Natural killer cell (primary cell): ENCODE measurements at regions not wholly inside any gene's neighbourhood (a gene's known extent, or its start where the extent isn't known, plus 50 kb on each side); places are given as distances from the start of the nearest gene placed in this dataset.

ENCODE experiments used
- ATAC-seq, 3 donors: fragments of 150-1000 bp in 2 of 3; fragments of 200-7000 bp in 1 of 3; cut with Tn5 transposase; 1 replicate in 1 of 3; 2 replicates in 2 of 3; pipeline ENCODE4 v1.10.0; 2021; ENCODE audit warnings: mild to moderate bottlenecking in 2 of 3, moderate library complexity in 2 of 3
- DNase-seq, 2 donors: peaks; one replicate each; pipeline versions ENCODE4 v3.0.0 to v3.0.0-alpha.2; 2013 to 2021; ENCODE audit warnings: mixed read lengths in 1 of 2
- H3K27ac ChIP-seq: one replicate; pipeline ENCODE4 v1.5.1; 2013; ENCODE audit warnings: mild to moderate bottlenecking, low read length
- H3K27me3 ChIP-seq: one replicate; pipeline ENCODE4 v1.6.1; 2013; ENCODE audit warnings: low read length; ENCODE audit not compliant: control insufficient read depth, insufficient read depth
- H3K36me3 ChIP-seq: one replicate; pipeline ENCODE4 v1.6.1; 2013; ENCODE audit warnings: low read length; ENCODE audit not compliant: control insufficient read depth, insufficient read depth
- H3K4me1 ChIP-seq: one replicate; pipeline ENCODE4 v1.6.1; 2013; ENCODE audit warnings: low read length; ENCODE audit not compliant: control insufficient read depth, insufficient read depth
- H3K4me3 ChIP-seq: one replicate; pipeline ENCODE4 v1.5.1; 2013; ENCODE audit warnings: low read length
- H3K9me3 ChIP-seq: one replicate; pipeline ENCODE4 v1.6.1; 2013; ENCODE audit warnings: low read length; ENCODE audit not compliant: control insufficient read depth, insufficient read depth
- H3K27ac Mint-ChIP-seq, 2 donors: one replicate each; pipeline ENCODE4 v1.8.0; 2022; ENCODE audit warnings: mild to moderate bottlenecking in 2 of 2, mixed read lengths in 2 of 2, moderate library complexity in 1 of 2
- H3K27me3 Mint-ChIP-seq, 2 donors: one replicate each; pipeline ENCODE4 v1.8.0; 2022; ENCODE audit warnings: low read depth in 2 of 2, mixed read lengths in 2 of 2
- H3K36me3 Mint-ChIP-seq: one replicate; pipeline ENCODE4 v1.8.0; 2022; ENCODE audit warnings: mixed read lengths
- H3K4me1 Mint-ChIP-seq, 2 donors: one replicate each; pipeline ENCODE4 v1.8.0; 2022; ENCODE audit warnings: mixed read lengths in 2 of 2
- H3K4me3 Mint-ChIP-seq: one replicate; pipeline ENCODE4 v1.8.0; 2022; ENCODE audit warnings: mild to moderate bottlenecking, moderate library complexity, mixed read lengths
- H3K9me3 Mint-ChIP-seq, 2 donors: one replicate each; pipeline ENCODE4 v1.8.0; 2022; ENCODE audit warnings: mixed read lengths in 2 of 2
- CTCF ChIP-seq: fragments of 200-600 bp; IDR thresholded peaks from one replicate; pipeline ENCODE4 v1.8.0; 2022; ENCODE audit warnings: antibody characterized with exemption
- WGBS: methylation state at CpG from one replicate; pipeline ENCODE4 v1.1.7; 2013; ENCODE audit warnings: missing lambda C conversion rate; ENCODE audit not compliant: insufficient coverage; 5-methylcytosine and 5-hydroxymethylcytosine counted together
- intact Hi-C: fragments of 100-400 bp; cut with micrococcal nuclease; formaldehyde crosslinking; loops from one replicate; pipeline ENCODE4 v1.14.2; 2022

DNA sequence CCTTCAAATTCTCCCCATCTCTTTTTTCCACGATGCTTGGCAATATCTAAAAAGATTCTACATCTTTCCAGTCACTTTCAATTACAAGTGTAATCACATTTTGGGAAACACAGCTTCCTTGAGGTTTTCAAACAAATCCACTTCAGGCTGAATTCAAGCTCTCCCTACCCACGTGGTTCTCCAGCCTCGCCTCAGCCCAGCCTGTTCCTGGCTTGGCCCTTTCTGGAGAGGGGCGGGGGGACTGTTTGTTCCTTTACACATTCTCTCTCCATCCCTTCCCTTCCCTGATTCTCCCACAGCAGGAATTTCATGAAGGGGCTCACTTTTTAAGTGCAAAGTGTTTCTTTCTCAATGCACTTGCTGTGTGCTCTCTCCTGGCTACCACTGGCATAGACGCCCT, 226.3 kb upstream of the SOX11 start:
- no peaks in the 10 kb centered on the region for H3K9me3 ChIP-seq
- no peak overlapping the region for H3K4me3 ChIP-seq
- ATAC-seq (no peak), DNase-seq (no peak)
- Mint-ChIP-seq H3K27me3 (no peaks in the 10 kb centered on the region), H3K4me3 (no peak overlapping the region), H3K9me3 (peaks cover 3 to 6% of the 10 kb centered on the region in 2 donors), H3K4me1 (no peaks in the 10 kb centered on the region), H3K27ac (no peak overlapping the region), H3K36me3 (no peaks in the 10 kb centered on the region)
- H3K27ac ChIP-seq: no peak overlapping the region
- H3K4me1 ChIP-seq: no peaks in the 10 kb centered on the region
- H3K36me3 ChIP-seq: no peaks in the 10 kb centered on the region
- WGBS: 75% methylated on average over 5 of the region's 5 CpGs
- intact Hi-C loops: no loop called here
- no peaks in the 10 kb centered on the region for H3K27me3 ChIP-seq
- TF ChIP-seq CTCF: no peak

DNA sequence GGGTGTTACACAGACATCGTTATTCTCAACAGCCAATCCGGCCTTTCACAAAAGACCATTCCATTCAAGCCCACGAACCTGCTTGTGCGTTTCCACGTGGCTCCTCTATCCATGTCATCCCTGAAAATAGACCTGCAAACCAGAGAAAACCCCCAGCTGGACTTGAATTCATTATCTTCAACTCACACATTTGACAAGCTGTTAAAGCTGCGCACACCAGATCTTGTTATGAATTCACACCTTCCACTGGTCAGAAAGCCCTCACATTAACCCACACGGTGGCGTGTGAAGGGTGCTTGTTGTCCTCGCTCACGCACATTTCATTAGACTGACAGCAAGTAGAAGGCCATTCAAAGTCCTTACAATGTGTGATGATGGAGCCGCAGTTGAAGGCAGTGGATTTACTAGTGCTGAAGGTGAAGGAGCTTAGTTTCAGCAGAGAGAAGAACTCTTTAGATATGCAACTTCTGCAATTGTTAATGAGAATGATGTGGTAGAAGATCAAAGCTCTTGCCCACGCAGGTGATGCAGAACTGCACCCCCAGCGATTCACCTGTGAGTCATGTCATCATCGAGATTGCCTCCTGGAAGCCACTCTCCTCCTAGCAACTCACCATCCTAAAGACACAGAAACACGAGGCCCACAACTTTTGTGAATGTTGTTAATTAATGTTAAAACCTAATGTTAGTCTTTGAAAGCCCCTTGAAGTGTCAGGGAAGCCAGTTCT, 224.8 kb upstream of the SOX11 start:
- Histone ChIP-seq H3K4me1 (no peaks in the 10 kb centered on the region), H3K4me3 (no peak overlapping the region), H3K27ac (no peak overlapping the region), H3K9me3 (no peaks in the 10 kb centered on the region), H3K27me3 (no peaks in the 10 kb centered on the region), H3K36me3 (no peaks in the 10 kb centered on the region)
- Mint-ChIP-seq H3K27ac (no peak overlapping the region), H3K4me3 (no peak overlapping the region), H3K9me3 (peaks cover 0 to 4% of the 10 kb centered on the region in 2 donors), H3K36me3 (no peaks in the 10 kb centered on the region), H3K27me3 (no peaks in the 10 kb centered on the region), H3K4me1 (no peaks in the 10 kb centered on the region)
- no peak for TF ChIP-seq CTCF
- DNase-seq (no peak), ATAC-seq (no peak)
- intact Hi-C loops: no loop called here
- WGBS: 83% methylated on average over 15 of the region's 15 CpGs

- Histone ChIP-seq H3K36me3 (no peaks in the 10 kb centered on the region), H3K4me3 (no peak overlapping the region), H3K9me3 (no peaks in the 10 kb centered on the region), H3K27me3 (no peaks in the 10 kb centered on the region), H3K27ac (no peak overlapping the region), H3K4me1 (no peaks in the 10 kb centered on the region)
- H3K9me3 Mint-ChIP-seq: peaks cover 0 to 4% of the 10 kb centered on the region in 2 donors
- no peaks in the 10 kb centered on the region for H3K27me3 Mint-ChIP-seq
- DNase-seq (no peak), ATAC-seq (no peak)
- no peaks in the 10 kb centered on the region for H3K4me1 Mint-ChIP-seq
- TF ChIP-seq CTCF: no peak
- intact Hi-C loops: no loop called here
- WGBS: 86% methylated on average over 4 of the region's 4 CpGs
- H3K4me3 Mint-ChIP-seq: no peak overlapping the region
- no peaks in the 10 kb centered on the region for H3K36me3 Mint-ChIP-seq
- H3K27ac Mint-ChIP-seq: no peak overlapping the region
Observed at GRCh38 chr2:5472673-5473072, 219.5 kb upstream of the SOX11 start.

- no peaks in the 10 kb centered on the region for H3K27me3 Mint-ChIP-seq
- Histone ChIP-seq H3K27me3 (no peaks in the 10 kb centered on the region), H3K27ac (no peak overlapping the region), H3K4me3 (no peak overlapping the region), H3K9me3 (no peaks in the 10 kb centered on the region), H3K36me3 (no peaks in the 10 kb centered on the region), H3K4me1 (no peaks in the 10 kb centered on the region)
- H3K36me3 Mint-ChIP-seq: no peaks in the 10 kb centered on the region
- no peaks in the 10 kb centered on the region for H3K4me1 Mint-ChIP-seq
- H3K27ac Mint-ChIP-seq: no peak overlapping the region
- no peak for ATAC-seq
- no peak for DNase-seq
- H3K9me3 Mint-ChIP-seq: peaks cover 0 to 6% of the 10 kb centered on the region in 2 donors
- intact Hi-C loops: no loop called here
- no peak for TF ChIP-seq CTCF
- 71% methylated on average over 5 of the region's 6 CpGs for WGBS
- H3K4me3 Mint-ChIP-seq: no peak overlapping the region
Observed at GRCh38 chr2:5473635-5474034, 218.5 kb upstream of the SOX11 start.
